Loucy (cell line): ENCODE measurements at regions not wholly inside any gene's neighbourhood (a gene's known extent, or its start where the extent isn't known, plus 50 kb on each side); places are given as distances from the start of the nearest gene placed in this dataset.
"Not testable (repeated sequence)": the region's sequence is repeated elsewhere in the genome, so short reads cannot be mapped to it uniquely, and the experiment has no call there.

ENCODE experiments used
- H2AFZ ChIP-seq: fragments of 200-600 bp; sonication (generic); 2 replicates; pipeline ENCODE4 v1.6.0; 2016; ENCODE audit warnings: antibody characterized with exemption, mild to moderate bottlenecking, low read length, moderate library complexity
- H3F3A ChIP-seq: fragments of 200-600 bp; 2 replicates; pipeline ENCODE4 v1.6.0; 2016; ENCODE audit warnings: antibody characterized with exemption, low read depth, mild to moderate bottlenecking
- H3K27me3 ChIP-seq: fragments of 200-600 bp; sonication (generic); 2 replicates; pipeline ENCODE4 v1.6.1; 2014; ENCODE audit warnings: low read length, mild to moderate bottlenecking; ENCODE audit not compliant: insufficient read depth, poor library complexity, severe bottlenecking
- H3K36me3 ChIP-seq: fragments of 200-600 bp; sonication (generic); 2 replicates; pipeline ENCODE4 v1.6.1; 2016; ENCODE audit warnings: low read length; ENCODE audit not compliant: insufficient read depth
- H3K4me1 ChIP-seq: fragments of 200-600 bp; sonication (generic); 2 replicates; pipeline ENCODE4 v1.5.1; 2014; ENCODE audit warnings: low read length, mild to moderate bottlenecking; ENCODE audit not compliant: insufficient read depth, poor library complexity, severe bottlenecking
- H3K4me2 ChIP-seq: fragments of 200-600 bp; sonication (generic); 2 replicates; pipeline ENCODE4 v1.6.0; 2014; ENCODE audit warnings: antibody characterized with exemption, low read length, low read depth, mild to moderate bottlenecking; ENCODE audit not compliant: poor library complexity, severe bottlenecking
- H3K4me3 ChIP-seq: fragments of 200-600 bp; sonication (generic); 2 replicates; pipeline ENCODE4 v1.5.1; 2014; ENCODE audit warnings: low read length, mild to moderate bottlenecking, mixed read lengths; ENCODE audit not compliant: poor library complexity, severe bottlenecking
- H3K79me2 ChIP-seq: fragments of 200-600 bp; sonication (generic); 2 replicates; pipeline ENCODE4 v1.6.1; 2014; ENCODE audit warnings: low read length; ENCODE audit not compliant: insufficient read depth
- H3K9ac ChIP-seq: fragments of 200-600 bp; sonication (generic); 2 replicates; pipeline ENCODE4 v1.6.0; 2014; ENCODE audit warnings: mild to moderate bottlenecking, low read depth, low read length, moderate library complexity; ENCODE audit not compliant: poor library complexity, severe bottlenecking
- H3K9me2 ChIP-seq: fragments of 200-600 bp; sonication (generic); replicated peaks from 2 replicates; pipeline ENCODE4 v1.6.1; 2016; ENCODE audit warnings: low read depth, low read length, mixed read lengths
- H3K9me3 ChIP-seq: fragments of 200-600 bp; sonication (generic); 2 replicates; pipeline ENCODE4 v1.6.1; 2014; ENCODE audit warnings: mild to moderate bottlenecking, antibody characterized with exemption, low read length, low read depth; ENCODE audit not compliant: insufficient read depth
- H4K20me1 ChIP-seq: fragments of 200-600 bp; sonication (generic); 2 replicates; pipeline ENCODE4 v1.6.0; 2014; ENCODE audit warnings: antibody characterized with exemption, low read length, mild to moderate bottlenecking; ENCODE audit not compliant: insufficient read depth, poor library complexity, severe bottlenecking
- EZH2phosphoT487 ChIP-seq: fragments of 200-600 bp; IDR thresholded peaks from 2 replicates; pipeline ENCODE4 v1.6.1; 2018; ENCODE audit warnings: antibody characterized with exemption, mild to moderate bottlenecking, moderate library complexity, borderline replicate concordance
- TF ChIP-seq, protein P1 (sequence below): fragments of 200-600 bp; sonication (generic); conservative IDR thresholded peaks from 2 replicates; pipeline ENCODE4 v1.5.1; 2014; ENCODE audit warnings: mild to moderate bottlenecking, antibody characterized with exemption, low read length

DNA sequence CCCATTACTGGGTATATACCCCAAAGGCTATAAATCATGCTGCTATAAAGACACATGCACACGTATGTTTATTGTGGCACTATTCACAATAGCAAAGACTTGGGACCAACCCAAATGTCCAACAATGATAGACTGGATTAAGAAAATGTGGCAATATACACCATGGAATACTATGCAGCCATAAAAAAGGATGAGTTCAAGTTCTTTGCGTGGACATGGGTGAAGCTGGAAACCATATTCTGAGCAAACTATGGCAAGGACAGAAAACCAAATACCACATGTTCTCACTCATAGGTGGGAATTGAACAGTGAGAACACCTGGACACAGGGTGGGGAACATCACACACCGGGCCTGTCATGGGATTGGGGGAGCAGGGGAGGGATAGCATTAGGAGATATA, 54.4 kb upstream of the MUCL1 start:
- not testable (repeated sequence) for H2AFZ ChIP-seq, H3K9me3 ChIP-seq, H3K9ac ChIP-seq, H3K4me1 ChIP-seq, H3K9me2 ChIP-seq, H3K4me3 ChIP-seq, H3K79me2 ChIP-seq, H3K4me2 ChIP-seq, H3K36me3 ChIP-seq, H4K20me1 ChIP-seq, H3F3A ChIP-seq, H3K27me3 ChIP-seq

DNA sequence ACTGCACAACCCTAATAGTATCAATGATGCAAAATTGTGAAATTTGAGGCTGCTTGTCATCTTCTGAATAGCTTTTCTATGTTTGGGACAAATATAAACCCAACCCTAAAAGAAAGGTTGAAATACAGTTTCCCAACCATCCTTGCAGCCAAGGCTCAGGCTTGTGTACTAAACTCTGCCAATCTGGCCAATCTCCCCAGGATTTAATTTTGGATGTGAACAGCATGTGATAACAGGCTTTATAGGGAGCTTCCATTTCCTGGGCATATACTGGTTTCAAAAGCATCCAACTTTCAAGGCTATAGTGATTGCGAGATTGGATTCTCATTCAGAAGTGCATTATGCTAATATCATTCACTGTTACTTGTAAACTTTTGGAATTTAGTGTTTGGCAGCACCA, 55.7 kb upstream of the MUCL1 start:
- Histone ChIP-seq H3K79me2 (no peaks in the 10 kb centered on the region), H3K36me3 (no peaks in the 10 kb centered on the region), H4K20me1 (no peaks in the 10 kb centered on the region), H3K9ac (no peak overlapping the region), H3K4me2 (no peak overlapping the region), H3K9me2 (no peaks in the 10 kb centered on the region), H3K4me3 (no peak overlapping the region), H3K4me1 (no peaks in the 10 kb centered on the region), H3K27me3 (no peaks in the 10 kb centered on the region), H3F3A (no peaks in the 10 kb centered on the region), H2AFZ (no peak overlapping the region), H3K9me3 (no peaks in the 10 kb centered on the region; the same call in 1 of the 2 replicates)
- no peak for TF ChIP-seq EZH2phosphoT487
- TF ChIP-seq, protein P1, sequence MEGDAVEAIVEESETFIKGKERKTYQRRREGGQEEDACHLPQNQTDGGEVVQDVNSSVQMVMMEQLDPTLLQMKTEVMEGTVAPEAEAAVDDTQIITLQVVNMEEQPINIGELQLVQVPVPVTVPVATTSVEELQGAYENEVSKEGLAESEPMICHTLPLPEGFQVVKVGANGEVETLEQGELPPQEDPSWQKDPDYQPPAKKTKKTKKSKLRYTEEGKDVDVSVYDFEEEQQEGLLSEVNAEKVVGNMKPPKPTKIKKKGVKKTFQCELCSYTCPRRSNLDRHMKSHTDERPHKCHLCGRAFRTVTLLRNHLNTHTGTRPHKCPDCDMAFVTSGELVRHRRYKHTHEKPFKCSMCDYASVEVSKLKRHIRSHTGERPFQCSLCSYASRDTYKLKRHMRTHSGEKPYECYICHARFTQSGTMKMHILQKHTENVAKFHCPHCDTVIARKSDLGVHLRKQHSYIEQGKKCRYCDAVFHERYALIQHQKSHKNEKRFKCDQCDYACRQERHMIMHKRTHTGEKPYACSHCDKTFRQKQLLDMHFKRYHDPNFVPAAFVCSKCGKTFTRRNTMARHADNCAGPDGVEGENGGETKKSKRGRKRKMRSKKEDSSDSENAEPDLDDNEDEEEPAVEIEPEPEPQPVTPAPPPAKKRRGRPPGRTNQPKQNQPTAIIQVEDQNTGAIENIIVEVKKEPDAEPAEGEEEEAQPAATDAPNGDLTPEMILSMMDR: no peak

DNA sequence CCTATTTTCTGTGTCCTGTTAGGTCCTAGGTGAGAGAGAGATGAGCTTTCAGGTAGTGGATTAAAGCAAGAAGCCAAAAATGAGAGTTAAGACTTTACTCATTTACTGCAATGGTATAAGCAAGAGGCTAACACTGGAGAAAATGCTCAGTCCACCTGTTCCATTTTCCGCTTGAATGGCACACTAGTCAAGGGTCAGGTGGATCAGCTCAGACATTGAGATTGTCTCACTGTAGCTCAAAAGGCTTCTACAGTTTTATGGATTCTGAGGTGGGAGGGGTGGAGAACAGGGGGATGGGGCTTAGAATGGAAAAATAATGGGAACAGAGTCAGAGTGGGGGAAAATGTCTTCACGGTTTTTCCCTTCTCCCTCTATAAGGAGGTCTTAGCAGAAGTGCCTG, 57.3 kb upstream of the MUCL1 start:
- no peaks in the 10 kb centered on the region for H3F3A ChIP-seq
- H2AFZ ChIP-seq: no peak overlapping the region
- no peaks in the 10 kb centered on the region for H3K9me2 ChIP-seq
- H3K36me3 ChIP-seq: no peaks in the 10 kb centered on the region
- no peak overlapping the region for H3K9ac ChIP-seq
- no peaks in the 10 kb centered on the region for H3K4me1 ChIP-seq
- no peaks in the 10 kb centered on the region; the same call in 1 of the 2 replicates for H3K9me3 ChIP-seq
- no peaks in the 10 kb centered on the region for H3K79me2 ChIP-seq
- no peaks in the 10 kb centered on the region for H4K20me1 ChIP-seq
- TF ChIP-seq, protein P1: no peak
- TF ChIP-seq EZH2phosphoT487: no peak
- H3K27me3 ChIP-seq: no peaks in the 10 kb centered on the region
- H3K4me3 ChIP-seq: no peak overlapping the region
- no peak overlapping the region for H3K4me2 ChIP-seq

DNA sequence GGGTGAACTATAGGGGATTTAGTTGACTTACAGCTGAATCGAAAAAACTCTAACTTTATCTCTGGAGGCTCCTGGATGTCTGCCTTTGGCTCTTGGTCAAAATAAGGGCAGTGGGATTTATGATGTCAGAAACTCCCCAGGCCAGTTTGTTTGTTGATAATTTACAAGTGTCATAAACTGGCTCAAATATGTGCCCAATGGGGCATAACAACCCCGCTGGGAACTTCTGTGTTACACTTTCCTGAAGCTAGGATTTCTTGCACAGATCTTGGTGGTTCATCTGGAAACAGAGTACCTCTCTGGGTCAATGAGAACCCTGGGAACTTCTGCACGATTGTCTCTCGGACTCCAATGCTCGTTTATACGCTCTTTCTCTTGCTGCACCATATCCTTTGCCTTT, 58.7 kb upstream of the MUCL1 start:
- Histone ChIP-seq H3K9ac (no peak overlapping the region), H3F3A (no peaks in the 10 kb centered on the region), H4K20me1 (no peaks in the 10 kb centered on the region), H3K9me3 (no peaks in the 10 kb centered on the region; the same call in 1 of the 2 replicates), H3K36me3 (no peaks in the 10 kb centered on the region), H2AFZ (no peak overlapping the region), H3K27me3 (no peaks in the 10 kb centered on the region), H3K9me2 (no peaks in the 10 kb centered on the region), H3K4me3 (no peak overlapping the region), H3K4me1 (no peaks in the 10 kb centered on the region), H3K79me2 (no peaks in the 10 kb centered on the region), H3K4me2 (no peak overlapping the region)
- TF ChIP-seq EZH2phosphoT487: no peak
- TF ChIP-seq, protein P1: no peak
